ENCODE measurements at regions not wholly inside any gene's neighbourhood (a gene's known extent, or its start where the extent isn't known, plus 50 kb on each side); places are given as distances from the start of the nearest gene placed in this dataset.

DNA sequence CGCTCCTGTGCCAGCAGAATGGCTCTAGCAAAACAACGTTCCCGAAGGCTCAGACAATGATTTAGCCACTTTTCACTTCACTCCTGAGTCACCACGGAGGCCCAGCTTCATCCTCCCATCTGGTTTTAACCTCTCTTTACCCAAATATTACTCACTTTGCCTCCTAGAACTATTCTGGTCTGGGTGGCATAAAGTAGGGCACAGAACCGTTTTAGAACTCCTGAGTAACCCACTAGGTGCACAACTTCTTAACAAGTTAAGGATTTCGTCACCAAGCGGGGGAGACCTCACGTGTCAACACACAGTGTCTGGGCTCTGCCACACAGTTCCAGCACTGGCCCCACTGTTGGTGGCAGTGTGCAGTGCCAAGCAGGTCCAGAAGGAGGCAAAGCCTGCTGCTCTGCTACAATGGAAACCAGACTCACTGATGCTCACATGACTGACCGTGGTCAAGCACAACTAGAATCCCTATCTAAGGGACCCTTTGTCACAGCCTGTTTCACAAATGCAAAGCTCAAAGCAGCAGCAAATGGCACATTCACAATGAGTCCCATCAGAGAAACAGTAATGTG is 121.7 kb downstream of the SIPA1L2 start:
- Histone ChIP-seq H3K18ac (ENCODE audit: insufficient read length, low read depth, low read length) (no peak overlapping the region), H4K20me1 (ENCODE audit: control insufficient read depth, insufficient read depth, insufficient read length) (no peaks in the 10 kb centered on the region), H4K8ac (replicated peaks; ENCODE audit: insufficient read length, low read depth, low read length) (no peak overlapping the region), H2BK5ac (ENCODE audit: insufficient read length, low read length) (no peak overlapping the region), H3K9me3 (ENCODE audit: control insufficient read depth, low read depth, low read length) (no peaks in the 10 kb centered on the region), H2BK120ac (ENCODE audit: low read depth, low read length, poor library complexity, severe bottlenecking) (no peak overlapping the region), H3K23ac (ENCODE audit: insufficient read length, low read depth, low read length) (no peak overlapping the region), H3K14ac (ENCODE audit: insufficient read depth, low read length) (no peak overlapping the region), H3K79me2 (ENCODE audit: insufficient read depth, low read length) (no peaks in the 10 kb centered on the region), H2AK5ac (ENCODE audit: insufficient read length, low read length) (no peak overlapping the region), H3K27me3 (ENCODE audit: insufficient read depth, low read length) (no peaks in the 10 kb centered on the region), H3K4me1 (ENCODE audit: insufficient read depth, low read length) (peaks cover 2% of the 10 kb centered on the region), H3K27ac (ENCODE audit: insufficient read length, low read depth, low read length) (no peak overlapping the region), H2AFZ (ENCODE audit: low read length) (no peak overlapping the region), H2BK12ac (ENCODE audit: insufficient read length, low read depth, low read length) (no peak overlapping the region), H3K23me2 (ENCODE audit: insufficient read length, low read depth, low read length, poor library complexity, severe bottlenecking) (no peaks in the 10 kb centered on the region), H3K4me2 (ENCODE audit: insufficient read depth, insufficient read length, low read length) (no peak overlapping the region), H3K56ac (ENCODE audit: insufficient read length, low read depth, low read length) (no peak overlapping the region), H2BK20ac (ENCODE audit: low read depth, low read length, poor library complexity, severe bottlenecking) (no peak overlapping the region), H2BK15ac (ENCODE audit: low read depth, low read length) (no peak overlapping the region), H4K91ac (ENCODE audit: insufficient read length, low read depth, low read length) (no peak overlapping the region), H3K79me1 (ENCODE audit: insufficient read depth, low read depth, low read length, poor library complexity, severe bottlenecking) (no peaks in the 10 kb centered on the region), H3K4ac (ENCODE audit: low read depth, low read length) (no peak overlapping the region), H3T11ph (ENCODE audit: low read length) (no peak overlapping the region), H4K5ac (ENCODE audit: insufficient read length, low read depth, low read length) (no peak overlapping the region), H3K9ac (ENCODE audit: extremely low read depth, insufficient read length, low read length) (no peak overlapping the region)
- no peak for DNase-seq
- Mint-ChIP-seq H3K36me3 (ENCODE audit: insufficient read depth in 1 of 3, low read depth in 3 of 3) (no peaks in the 10 kb centered on the region), H3K27ac (peak overlapping the region in 1 of 3 experiments; percentile 31; a peak in 1 of 7 replicates), H3K9me3 (no peaks in the 10 kb centered on the region), H3K27me3 (ENCODE audit: low read depth) (no peaks in the 10 kb centered on the region), H3K4me1 (peaks cover 36 to 42% of the 10 kb centered on the region in 2 experiments), H3K4me3 (no peak overlapping the region)
- TF ChIP-seq, protein P1, sequence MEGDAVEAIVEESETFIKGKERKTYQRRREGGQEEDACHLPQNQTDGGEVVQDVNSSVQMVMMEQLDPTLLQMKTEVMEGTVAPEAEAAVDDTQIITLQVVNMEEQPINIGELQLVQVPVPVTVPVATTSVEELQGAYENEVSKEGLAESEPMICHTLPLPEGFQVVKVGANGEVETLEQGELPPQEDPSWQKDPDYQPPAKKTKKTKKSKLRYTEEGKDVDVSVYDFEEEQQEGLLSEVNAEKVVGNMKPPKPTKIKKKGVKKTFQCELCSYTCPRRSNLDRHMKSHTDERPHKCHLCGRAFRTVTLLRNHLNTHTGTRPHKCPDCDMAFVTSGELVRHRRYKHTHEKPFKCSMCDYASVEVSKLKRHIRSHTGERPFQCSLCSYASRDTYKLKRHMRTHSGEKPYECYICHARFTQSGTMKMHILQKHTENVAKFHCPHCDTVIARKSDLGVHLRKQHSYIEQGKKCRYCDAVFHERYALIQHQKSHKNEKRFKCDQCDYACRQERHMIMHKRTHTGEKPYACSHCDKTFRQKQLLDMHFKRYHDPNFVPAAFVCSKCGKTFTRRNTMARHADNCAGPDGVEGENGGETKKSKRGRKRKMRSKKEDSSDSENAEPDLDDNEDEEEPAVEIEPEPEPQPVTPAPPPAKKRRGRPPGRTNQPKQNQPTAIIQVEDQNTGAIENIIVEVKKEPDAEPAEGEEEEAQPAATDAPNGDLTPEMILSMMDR (conservative IDR thresholded peaks at IDR 0.05): peak; percentile 44; the same call in 2 of the 3 replicates
- no CpG with 5 or more reads among the region's 9 CpGs for WGBS (ENCODE audit: extremely low coverage, insufficient read length, low lambda C conversion rate)
